GM18907 (cell line): ENCODE measurements at regions not wholly inside any gene's neighbourhood (a gene's known extent, or its start where the extent isn't known, plus 50 kb on each side); places are given as distances from the start of the nearest gene placed in this dataset.

ENCODE experiments used
- ATAC-seq: cut with Tn5 transposase; IDR thresholded peaks from one replicate; pipeline ENCODE4 v1.9.1; 2021; ENCODE audit warnings: mild to moderate bottlenecking, moderate library complexity; ENCODE audit not compliant: unreplicated experiment

DNA sequence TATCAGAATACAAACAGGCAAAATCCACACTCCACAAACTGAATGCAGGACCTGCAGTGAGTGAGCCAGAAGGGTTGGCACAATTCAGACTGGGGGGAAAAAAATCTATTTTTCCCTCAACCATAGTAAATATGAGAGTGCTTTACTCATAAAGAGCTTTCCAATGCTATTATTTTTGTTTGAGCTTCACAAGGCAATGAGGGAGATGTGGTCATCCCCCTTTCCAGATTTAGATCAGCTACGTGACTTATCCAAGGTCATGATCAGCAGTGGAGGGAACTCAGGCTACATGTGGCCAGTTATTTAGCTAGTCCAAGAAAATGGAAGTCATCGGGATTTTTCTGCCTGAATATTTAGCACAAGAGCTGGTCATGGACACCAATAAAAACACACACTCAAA is 120.4 kb upstream of the KLF7 start:
- ATAC-seq = no peak

- ATAC-seq = peak; percentile 67
Measured at GRCh38 chr2:207288628-207289027, 122.9 kb upstream of the KLF7 start.

GRCh38 chr2:207289295-207290018 is 123.7 kb upstream of the KLF7 start:
- ATAC-seq = no peak

GRCh38 chr2:207290833-207291624 is 125.3 kb upstream of the KLF7 start:
- ATAC-seq = no peak

- peak; percentile 41 for ATAC-seq
Measured at GRCh38 chr2:207291625-207292252, 126.0 kb upstream of the KLF7 start.

DNA sequence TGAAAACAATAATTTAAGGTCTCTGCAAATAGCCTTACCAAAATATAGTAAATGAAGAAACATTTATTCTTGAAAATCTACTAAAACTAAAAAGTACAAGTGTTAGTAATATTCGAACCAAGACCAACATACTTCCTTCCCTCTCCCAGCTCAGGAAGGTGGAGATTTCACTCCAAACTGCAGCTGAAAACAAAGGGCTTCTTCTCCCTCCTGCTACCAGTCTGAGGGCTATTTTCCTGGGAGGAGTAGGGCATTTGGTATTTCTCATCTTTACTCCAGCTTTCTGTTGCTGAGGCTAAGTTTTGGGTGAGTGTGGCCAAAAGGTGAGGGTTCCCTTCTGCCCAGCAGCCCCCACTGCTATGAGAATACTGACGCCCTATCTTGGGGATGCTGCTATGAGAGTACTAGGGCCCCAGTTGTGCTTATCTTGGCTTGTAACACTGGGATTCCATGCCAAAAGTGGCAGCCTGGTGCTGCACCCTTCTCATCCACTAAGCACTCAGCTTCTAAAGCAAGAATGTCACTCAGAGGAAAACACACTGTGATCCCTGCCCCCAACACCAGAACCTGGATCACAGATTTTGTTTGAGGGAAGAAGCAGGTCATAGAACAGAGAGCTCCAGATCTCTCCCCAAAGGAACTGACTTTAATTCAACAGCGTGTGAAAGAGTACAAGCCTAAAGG is 130.7 kb upstream of the KLF7 start:
- ATAC-seq = no peak

GRCh38 chr2:207300817-207301216 is 135.1 kb upstream of the KLF7 start:
- ATAC-seq = no peak

DNA sequence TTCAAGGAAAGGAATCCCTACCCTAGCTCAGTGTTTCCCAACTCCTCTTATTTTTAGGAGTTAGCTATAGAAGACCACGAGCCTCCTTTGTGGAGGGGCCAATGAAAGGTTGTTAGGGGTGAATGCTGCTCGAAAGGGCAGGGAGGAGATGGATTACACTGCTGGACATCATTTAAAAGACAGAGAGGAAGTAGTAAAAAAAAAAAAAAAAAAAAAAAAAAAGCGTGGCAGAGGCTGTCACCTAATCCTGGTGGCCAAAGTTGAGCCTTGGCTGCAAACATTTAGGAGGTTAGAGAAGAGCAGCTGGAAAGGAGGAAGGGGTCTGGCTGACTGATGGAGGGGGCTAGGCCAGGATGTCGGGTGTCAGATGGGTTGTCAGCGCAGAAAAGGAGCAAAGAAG is 139.0 kb upstream of the KLF7 start:
- no peak for ATAC-seq

GRCh38 chr2:207308519-207309224 is 142.9 kb upstream of the KLF7 start:
- no peak for ATAC-seq

GRCh38 chr2:207311316-207312005 is 145.7 kb upstream of the KLF7 start:
- ATAC-seq = peak; percentile 87

GRCh38 chr2:207312006-207312356 is 146.2 kb upstream of the KLF7 start:
- ATAC-seq = no peak

- ATAC-seq = no peak
Measured at GRCh38 chr2:207313947-207314346, 148.2 kb upstream of the KLF7 start.

- no peak for ATAC-seq
Measured at GRCh38 chr2:207315131-207315530, 149.4 kb upstream of the KLF7 start.

GRCh38 chr2:207316484-207316883 is 150.7 kb upstream of the KLF7 start:
- ATAC-seq = no peak

- ATAC-seq = no peak
Measured at GRCh38 chr2:207316906-207317305, 151.2 kb upstream of the KLF7 start.

DNA sequence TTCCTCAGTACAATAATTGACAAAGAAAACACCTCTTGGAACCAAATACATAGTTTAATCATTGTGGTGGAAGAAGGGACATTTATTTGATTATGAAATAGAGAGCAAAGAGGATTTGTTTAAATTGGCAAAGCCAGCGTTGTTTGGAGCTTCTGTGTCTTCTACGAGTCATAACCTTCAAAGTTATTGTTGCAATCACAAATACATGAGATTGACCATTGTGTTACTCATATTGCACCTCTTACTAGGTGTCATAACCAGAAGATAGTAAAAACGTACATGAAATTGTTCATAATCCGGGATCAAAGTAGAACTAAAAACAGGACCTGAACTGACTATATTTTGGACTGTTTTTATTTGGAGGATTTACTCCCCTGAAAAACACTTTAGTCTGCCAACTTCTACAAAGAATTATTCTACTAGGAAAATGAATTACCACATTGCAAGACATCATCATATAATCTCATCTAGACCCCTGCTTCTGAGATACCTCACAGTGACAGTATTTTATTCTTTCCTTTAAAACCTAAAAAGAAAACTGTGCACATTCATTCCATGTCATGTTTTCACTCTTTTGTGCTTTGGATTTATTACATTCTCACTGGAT is 151.7 kb upstream of the KLF7 start:
- ATAC-seq = no peak

DNA sequence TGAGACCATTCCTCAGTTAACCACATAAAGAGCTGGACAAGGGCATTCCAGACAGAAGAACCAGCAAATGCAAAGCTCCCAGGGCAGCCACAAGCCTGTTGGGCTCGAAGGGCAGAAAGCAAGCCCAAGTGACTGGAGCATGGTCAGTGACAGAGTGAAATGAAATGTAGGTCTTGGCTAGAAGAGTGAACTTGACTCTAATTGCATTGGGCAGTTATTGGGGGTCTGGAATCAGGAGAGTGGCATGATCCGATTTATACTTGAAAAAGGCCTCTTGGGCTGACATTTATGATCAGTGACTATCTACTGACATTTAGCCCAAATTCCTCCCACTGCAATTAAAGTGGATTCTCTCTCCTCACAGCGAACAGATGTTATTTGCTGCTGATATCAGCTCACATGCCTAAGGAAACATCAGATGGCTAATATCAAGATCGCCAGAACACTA is 152.5 kb upstream of the KLF7 start:
- ATAC-seq = no peak

GRCh38 chr2:207319316-207319715 is 153.6 kb upstream of the KLF7 start:
- no peak for ATAC-seq

DNA sequence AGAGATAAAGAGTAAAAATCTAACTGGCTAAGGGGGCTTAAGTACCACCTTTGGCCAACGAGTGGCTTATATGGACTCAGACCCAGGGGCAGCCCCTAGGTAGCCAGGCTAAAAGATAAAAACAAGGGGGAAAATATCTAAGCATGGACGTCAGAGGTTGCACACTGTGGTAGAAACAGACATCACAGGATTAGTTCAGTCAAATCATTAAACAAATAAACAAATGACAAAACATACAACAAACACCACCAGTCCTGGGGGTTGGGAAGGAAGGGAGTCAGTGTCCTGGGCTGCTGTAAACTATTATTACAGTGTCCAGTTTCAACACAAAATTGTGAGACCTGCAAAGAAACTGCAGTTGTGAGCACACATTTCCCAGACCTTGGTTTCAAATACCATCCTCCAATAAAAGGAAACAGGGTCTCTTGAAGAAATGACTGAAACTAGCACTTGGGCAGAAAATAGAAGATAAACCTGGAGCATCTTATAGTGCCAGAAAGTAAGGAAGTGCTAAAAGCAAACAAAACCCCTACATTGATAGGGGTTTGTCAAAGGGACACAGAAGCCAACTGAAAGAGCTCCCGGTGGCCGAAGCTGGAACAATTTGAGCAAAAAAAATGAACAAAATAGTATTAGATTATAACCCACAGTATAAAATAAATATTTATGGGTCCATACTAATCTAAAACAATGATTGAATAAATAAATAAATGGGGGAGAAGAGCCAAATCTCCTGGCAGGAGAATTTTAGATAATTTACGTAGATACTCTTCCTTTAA is 154.8 kb upstream of the KLF7 start:
- ATAC-seq = no peak
